Gastroesophageal sphincter (tissue), 3 donors: ENCODE measurements at regions not wholly inside any gene's neighbourhood (a gene's known extent, or its start where the extent isn't known, plus 50 kb on each side); places are given as distances from the start of the nearest gene placed in this dataset.

Experiments
- CTCF ChIP-seq, 4 experiments: fragments of 200-600 bp in 2 of 4; fragments of 450-650 bp in 2 of 4; sonication (generic) in 1 of 4; IDR thresholded peaks; one replicate each; pipeline ENCODE4 v1.5.1; 2017 to 2019; ENCODE audit warnings: antibody characterized with exemption in 4 of 4, mild to moderate bottlenecking in 2 of 4, moderate library complexity in 2 of 4
- POLR2A ChIP-seq, 2 donors: fragments of 450-650 bp; IDR thresholded peaks; one replicate each; pipeline ENCODE4 v1.6.1; 2017; ENCODE audit warnings: antibody characterized with exemption in 2 of 2, mild to moderate bottlenecking in 2 of 2, moderate library complexity in 1 of 2

DNA sequence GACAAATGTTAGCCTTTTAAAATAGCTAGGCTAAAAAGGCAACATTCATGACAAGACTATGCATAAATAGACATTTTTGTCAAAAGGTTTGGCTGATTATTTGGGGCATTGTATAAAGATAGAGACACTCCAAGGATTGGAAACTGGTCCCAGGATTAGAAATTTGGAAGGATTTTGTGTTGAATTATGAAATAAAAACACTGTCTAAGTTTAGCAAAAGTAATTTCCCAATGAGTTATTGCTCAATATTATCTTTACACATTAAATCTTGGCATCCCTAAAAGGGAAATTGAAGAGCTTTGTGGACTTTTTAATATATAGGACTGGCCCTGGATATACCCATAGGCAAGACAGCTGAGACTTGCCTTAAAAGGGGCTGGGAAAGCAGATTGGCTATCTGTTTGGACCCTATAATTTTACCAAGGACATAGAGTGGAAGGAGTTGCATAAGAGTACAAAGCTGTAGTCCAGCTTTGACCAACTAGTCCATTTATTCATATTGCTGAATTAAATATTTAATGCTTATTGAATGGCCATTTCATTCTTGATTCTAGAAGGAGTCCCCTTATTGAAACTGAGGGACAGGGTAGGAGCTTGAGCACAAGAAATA, 382.7 kb downstream of the METTL15 start:
- TF ChIP-seq CTCF (IDR thresholded peaks at IDR 0.05) (no peak), POLR2A (IDR thresholded peaks at IDR 0.05) (no peak)
